HG03175 (cell line): ENCODE measurements at regions not wholly inside any gene's neighbourhood (a gene's known extent, or its start where the extent isn't known, plus 50 kb on each side); places are given as distances from the start of the nearest gene placed in this dataset.

ENCODE experiments used
- ATAC-seq: cut with Tn5 transposase; IDR thresholded peaks from one replicate; pipeline ENCODE4 v1.9.1; 2021; ENCODE audit warnings: mild to moderate bottlenecking, moderate library complexity; ENCODE audit not compliant: unreplicated experiment

- ATAC-seq = no peak
Measured at GRCh38 chr13:73248711-73249580, 190.1 kb downstream of the KLF5 start.

DNA sequence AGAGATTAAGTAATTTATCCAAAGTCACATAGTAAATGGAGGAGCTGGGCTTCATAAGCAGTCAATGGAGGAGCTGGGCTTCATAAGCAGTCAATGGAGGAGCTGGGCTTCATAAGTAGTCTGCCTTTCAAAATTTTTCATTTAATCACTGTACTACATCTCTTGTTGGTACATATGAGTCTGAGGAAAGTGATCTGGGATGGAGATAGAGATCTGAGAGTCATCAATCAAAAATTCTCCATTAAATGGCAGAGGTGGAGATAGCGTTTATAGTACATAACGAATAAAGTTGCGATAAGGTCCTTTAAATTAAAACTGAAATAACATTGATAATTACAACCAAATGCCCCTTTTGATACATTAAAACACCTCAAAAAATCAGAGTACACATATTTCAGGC, 189.3 kb downstream of the KLF5 start:
- ATAC-seq = no peak

DNA sequence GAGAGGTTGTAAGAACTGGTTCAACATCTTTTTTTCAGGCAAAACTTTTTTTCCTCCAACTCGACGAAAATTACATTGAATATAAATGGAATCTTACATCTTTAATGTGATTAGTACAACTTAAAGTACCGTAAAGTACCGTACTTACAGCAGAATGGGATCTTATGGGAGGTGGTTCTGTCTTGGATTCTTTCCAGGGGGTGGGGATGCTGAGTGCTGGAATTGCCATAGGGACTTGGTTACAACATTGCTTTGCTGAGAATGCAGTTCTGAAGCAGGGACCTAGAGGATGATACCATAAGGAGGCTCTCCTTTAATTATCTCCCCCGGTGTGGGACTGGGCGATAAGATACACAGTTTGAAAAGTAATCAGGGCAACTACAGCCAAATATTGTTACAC, 186.4 kb downstream of the KLF5 start:
- ATAC-seq = no peak

DNA sequence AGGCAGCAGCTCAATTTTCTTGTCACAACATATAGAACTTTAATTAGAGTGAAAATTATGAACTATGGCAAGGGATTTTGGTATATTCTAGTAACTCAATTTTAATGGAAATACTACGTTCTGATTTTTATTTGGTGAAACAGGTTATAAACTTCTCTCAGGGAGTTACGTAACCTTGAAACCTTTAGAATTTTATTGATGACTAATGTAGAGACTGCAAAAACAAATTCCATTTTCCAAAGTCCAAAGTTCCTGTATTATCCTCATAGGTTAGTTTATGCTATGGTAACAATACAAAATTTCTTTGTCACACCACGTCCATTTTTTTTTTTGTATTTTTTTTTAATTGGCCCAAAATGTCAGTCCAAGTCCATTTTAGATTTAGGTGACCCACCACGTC, 185.7 kb downstream of the KLF5 start:
- no peak for ATAC-seq

GRCh38 chr13:73242515-73243015, 183.8 kb downstream of the KLF5 start:
- no peak for ATAC-seq

DNA sequence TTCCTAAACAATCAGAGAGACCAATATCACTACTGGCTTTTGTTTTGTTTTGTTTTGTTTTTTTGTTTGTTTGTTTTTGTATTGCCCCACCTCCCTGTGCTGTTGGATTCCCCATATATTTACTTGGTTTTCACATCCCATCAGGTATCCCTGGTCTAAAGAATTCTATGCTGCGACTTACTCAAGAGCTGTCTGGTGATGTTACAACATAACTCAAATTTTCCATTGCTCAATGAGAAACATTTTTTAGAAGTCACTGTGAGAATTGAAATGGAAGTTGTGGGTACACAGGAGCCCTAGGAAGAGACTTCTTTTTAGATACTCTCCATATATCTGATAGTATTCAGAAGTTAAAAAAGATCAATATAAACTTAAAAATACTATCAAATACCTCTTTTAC, 181.4 kb downstream of the KLF5 start:
- ATAC-seq = no peak

DNA sequence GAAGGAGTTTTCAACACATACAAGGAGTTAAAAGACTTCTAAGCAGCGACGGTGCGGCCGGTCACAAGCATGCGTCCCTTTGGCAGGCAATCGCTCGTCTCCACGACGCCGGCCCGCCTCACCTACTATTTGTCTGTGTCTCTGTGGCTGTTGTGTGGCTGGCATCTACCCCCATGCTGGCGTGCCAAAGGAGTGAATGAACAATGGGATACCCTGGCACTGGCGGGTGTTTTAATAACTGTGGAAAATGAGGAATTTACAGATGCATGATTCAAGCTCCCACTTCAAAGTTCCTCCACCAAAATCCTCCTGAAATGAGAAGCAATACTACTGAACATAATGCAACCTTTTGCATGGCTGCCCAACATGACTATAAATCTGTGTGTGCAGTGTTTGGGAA, 176.6 kb downstream of the KLF5 start:
- no peak for ATAC-seq

- no peak for ATAC-seq
Measured at GRCh38 chr13:73231471-73231870, 172.7 kb downstream of the KLF5 start.

GRCh38 chr13:73230716-73231115, 171.9 kb downstream of the KLF5 start:
- ATAC-seq = no peak

GRCh38 chr13:73228546-73228945, 169.7 kb downstream of the KLF5 start:
- ATAC-seq = no peak

DNA sequence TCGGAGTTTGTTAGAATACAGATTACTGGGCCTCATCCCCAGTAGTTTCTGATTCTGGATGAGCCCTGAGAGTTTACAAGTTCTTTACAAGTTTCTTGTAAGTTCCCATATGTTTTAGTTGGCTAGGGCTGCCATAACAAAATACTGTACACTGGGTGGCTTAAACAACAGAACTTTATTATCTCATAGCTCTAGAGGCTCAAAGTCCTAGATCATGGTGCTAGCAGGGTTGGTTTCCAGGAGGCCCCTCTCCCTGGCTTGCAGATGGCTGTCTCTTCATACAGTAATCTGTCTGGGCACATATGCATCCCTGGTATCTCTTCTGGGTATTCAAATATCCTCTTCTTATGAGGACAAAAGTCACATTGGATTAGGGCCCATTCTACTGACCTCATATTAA, 167.2 kb downstream of the KLF5 start:
- ATAC-seq = no peak

DNA sequence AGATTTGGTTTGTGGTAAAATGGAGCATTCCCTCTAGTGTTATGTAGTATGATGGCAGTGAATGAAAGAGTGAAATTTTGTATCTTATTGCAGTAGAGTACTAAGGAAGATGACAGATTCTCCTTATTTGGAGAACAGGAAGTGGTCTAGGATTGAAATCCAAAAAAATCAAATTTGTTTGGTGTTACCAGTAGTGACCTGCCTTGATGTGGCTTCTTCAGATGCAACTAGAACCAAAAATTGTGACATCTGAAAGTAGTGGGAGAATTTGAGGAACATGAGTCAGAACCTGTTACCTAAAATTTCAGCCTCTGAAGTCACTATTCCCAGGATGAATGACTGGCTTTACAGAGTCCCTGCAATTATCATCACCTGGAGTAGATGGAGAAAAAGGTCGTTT, 165.9 kb downstream of the KLF5 start:
- no peak for ATAC-seq

DNA sequence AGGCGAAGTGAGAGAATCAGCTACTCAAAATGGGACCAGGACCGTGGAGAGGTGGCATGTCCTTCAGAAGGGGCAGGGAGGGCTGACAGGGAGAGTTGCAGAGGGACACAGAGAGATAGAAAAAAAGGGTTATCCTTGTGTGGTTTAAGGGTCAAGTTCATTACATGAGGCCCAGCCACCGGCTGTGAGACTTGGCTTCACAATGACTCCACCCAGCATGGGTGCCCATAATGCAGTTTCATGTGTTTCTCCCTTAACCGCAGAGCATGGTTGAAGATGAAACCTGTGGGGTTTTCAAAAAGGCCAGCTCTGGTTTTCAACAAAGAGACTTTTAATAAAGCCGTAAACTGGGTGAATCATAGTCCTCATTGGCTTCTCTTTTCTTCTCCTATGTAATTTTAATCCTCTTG, 164.6 kb downstream of the KLF5 start:
- ATAC-seq = peak; percentile 74

DNA sequence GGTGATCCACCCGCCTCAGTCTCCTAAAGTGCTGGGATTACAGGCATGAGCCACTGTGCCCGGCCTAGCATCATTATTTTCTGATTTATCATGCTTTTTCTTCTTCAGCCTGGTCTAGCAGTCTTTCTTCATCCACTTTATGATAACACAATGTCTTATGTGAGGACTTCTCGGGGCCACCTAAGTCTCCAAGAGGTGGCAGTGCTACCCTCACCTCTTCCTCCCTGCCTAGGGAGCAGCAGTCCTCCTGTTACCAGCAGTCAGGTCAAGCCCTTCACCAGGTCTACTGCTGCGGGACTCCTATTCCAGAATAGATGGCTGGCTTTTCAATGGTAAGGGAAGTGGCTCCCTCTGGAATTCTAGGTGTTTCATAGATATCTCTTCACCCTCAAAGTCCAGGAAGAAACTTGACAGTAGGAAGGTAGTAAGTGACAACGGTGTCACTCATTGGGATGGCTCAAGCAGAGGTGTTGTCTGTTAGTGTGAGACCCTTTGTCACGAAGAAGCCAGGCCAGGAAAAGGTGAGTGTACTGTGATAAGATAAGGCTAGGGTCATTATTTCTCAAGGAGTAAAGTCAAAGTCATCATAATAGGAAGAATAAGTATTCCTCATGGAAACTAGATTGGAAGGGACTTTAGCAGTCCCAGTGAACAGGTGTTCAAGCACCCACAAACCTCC, 164.0 kb downstream of the KLF5 start:
- no peak for ATAC-seq

GRCh38 chr13:73220966-73221720, 162.3 kb downstream of the KLF5 start:
- no peak for ATAC-seq

- ATAC-seq = no peak
Measured at GRCh38 chr13:73218181-73218580, 159.4 kb downstream of the KLF5 start.

- ATAC-seq = no peak
Measured at GRCh38 chr13:73216381-73216831, 157.6 kb downstream of the KLF5 start.

- no peak for ATAC-seq
Measured at GRCh38 chr13:73215823-73216222, 157.0 kb downstream of the KLF5 start.

- ATAC-seq = no peak
Measured at GRCh38 chr13:73212482-73212881, 153.7 kb downstream of the KLF5 start.

DNA sequence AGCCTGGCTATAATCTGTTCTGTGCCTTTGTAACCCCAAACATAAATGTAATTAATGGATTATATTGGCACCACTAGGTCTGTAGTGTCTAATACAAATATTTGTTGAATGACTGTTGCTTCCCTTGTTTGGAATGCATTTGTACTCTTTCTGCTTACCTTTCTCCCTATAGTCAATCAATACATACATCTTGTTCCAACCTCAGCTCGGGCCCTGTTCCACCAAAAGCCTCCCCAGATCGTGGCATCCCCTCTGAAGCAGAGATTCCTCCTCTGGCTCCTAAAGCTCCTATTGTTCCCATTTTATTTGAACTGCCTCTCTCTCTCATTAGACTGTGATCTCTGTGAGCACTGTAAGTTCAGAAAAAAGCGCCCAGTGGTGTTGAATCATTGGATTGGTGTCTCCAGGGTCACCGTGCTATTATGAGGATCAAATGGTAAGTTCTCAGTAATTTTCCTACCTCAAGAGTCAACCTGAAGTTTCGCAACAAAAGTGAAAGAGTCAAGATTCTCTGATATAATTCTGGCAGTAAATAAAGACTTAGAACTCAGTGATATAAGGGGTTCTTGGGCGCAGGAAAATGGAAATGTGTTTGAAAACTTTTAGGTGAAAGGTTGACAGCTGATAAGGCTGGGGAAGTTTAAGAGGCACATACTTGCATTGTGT, 151.5 kb downstream of the KLF5 start:
- no peak for ATAC-seq

DNA sequence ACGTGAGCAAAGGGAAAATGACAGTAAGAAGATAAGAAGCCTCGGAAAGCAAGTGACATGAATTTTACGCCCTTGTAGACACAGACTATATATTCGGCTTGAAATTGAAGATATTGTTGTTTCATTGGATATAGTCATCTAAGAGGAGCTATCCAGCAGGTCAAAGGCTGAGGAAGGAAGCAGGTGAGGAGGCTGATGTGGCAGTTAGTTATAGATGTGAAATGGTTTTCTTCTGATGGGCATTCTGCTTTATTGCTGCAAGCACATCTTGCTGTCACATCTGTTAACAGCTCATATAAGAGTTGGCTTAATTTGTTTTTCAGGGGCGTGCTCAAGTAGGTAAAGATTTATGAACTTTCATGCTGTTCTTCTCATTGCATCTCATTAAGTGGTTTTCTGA, 146.1 kb downstream of the KLF5 start:
- ATAC-seq = no peak
